WTC11 (cell line): ENCODE measurements at regions not wholly inside any gene's neighbourhood (a gene's known extent, or its start where the extent isn't known, plus 50 kb on each side); places are given as distances from the start of the nearest gene placed in this dataset.

Source experiments
- CTCF ChIP-seq: fragments of 200-600 bp; IDR thresholded peaks from 2 replicates; pipeline ENCODE4 v1.8.0; 2022; ENCODE audit warnings: antibody characterized with exemption
- FOXK1 ChIP-seq: sonication (generic); formaldehyde crosslinking; IDR thresholded peaks from 2 replicates; pipeline ENCODE4 v1.8.0; 2022; ENCODE audit warnings: mild to moderate bottlenecking, moderate library complexity, missing genetic modification reagents
- MAX ChIP-seq: sonication (generic); formaldehyde crosslinking; IDR thresholded peaks from 2 replicates; pipeline ENCODE4 v1.8.0; 2022; ENCODE audit warnings: mild to moderate bottlenecking, missing genetic modification reagents
- NFYB ChIP-seq: sonication (generic); formaldehyde crosslinking; conservative IDR thresholded peaks from 2 replicates; pipeline ENCODE4 v1.8.0; 2022; ENCODE audit warnings: low read depth, missing genetic modification reagents
- NR2C2 ChIP-seq: sonication (generic); formaldehyde crosslinking; IDR thresholded peaks from 2 replicates; pipeline ENCODE4 v1.8.0; 2022; ENCODE audit warnings: mild to moderate bottlenecking, missing genetic modification reagents
- SP1 ChIP-seq: sonication (generic); formaldehyde crosslinking; conservative IDR thresholded peaks from 2 replicates; pipeline ENCODE4 v1.8.1; 2022; ENCODE audit warnings: missing genetic modification reagents
- TP53 ChIP-seq: sonication (generic); formaldehyde crosslinking; IDR thresholded peaks from 2 replicates; pipeline ENCODE4 v1.8.1; 2023; ENCODE audit warnings: mild to moderate bottlenecking, missing genetic modification reagents
- ZNF138 ChIP-seq: sonication (generic); formaldehyde crosslinking; conservative IDR thresholded peaks from 2 replicates; pipeline ENCODE4 v1.8.1; 2022; ENCODE audit warnings: mild to moderate bottlenecking, moderate library complexity, missing genetic modification reagents
- ZNF219 ChIP-seq: sonication (generic); formaldehyde crosslinking; IDR thresholded peaks from 2 replicates; pipeline ENCODE4 v1.8.0; 2023; ENCODE audit warnings: missing genetic modification reagents, mild to moderate bottlenecking, borderline replicate concordance
- ZNF671 ChIP-seq: fragments of 250-450 bp; sonication (Bioruptor Pico); IDR thresholded peaks from 2 replicates; pipeline ENCODE4 v1.8.0; 2021; ENCODE audit warnings: mild to moderate bottlenecking

- no peak for TF ChIP-seq CTCF
- no peak for TF ChIP-seq NFYB (CRISPR knock-in tag)
- no peak for TF ChIP-seq ZNF671
- no peak for TF ChIP-seq MAX (CRISPR knock-in tag)
- TF ChIP-seq ZNF219, result no peak
- TF ChIP-seq ZNF138 (CRISPR knock-in tag), result no peak
- TF ChIP-seq SP1 (CRISPR knock-in tag), result no peak
- TF ChIP-seq NR2C2, result no peak
- TF ChIP-seq FOXK1 (CRISPR knock-in tag), result no peak
- TF ChIP-seq TP53 (CRISPR knock-in tag), result no peak
Measured at GRCh38 chr13:53165261-53165660, 136.6 kb downstream of the OLFM4 start.
